GM23338 (cell line): ENCODE measurements at regions not wholly inside any gene's neighbourhood (a gene's known extent, or its start where the extent isn't known, plus 50 kb on each side); places are given as distances from the start of the nearest gene placed in this dataset.

Source experiments
- CREB1 ChIP-seq: fragments of 250-450 bp; sonication (Bioruptor Pico); IDR thresholded peaks from 2 replicates; pipeline ENCODE4 v1.5.0; 2020; ENCODE audit warnings: low read depth, mild to moderate bottlenecking, moderate library complexity
- CTCF ChIP-seq, 2 experiments: fragments of 200-600 bp in 1 of 2; sonication (generic) in 1 of 2; conservative IDR thresholded peaks; 2 replicates each; pipeline versions ENCODE4 v1.5.1 to v1.6.1; 2016 to 2017; ENCODE audit warnings: antibody characterized with exemption in 2 of 2, low read depth in 2 of 2, mild to moderate bottlenecking in 2 of 2, moderate library complexity in 1 of 2
- EZH2 ChIP-seq: fragments of 200-600 bp; sonication (generic); IDR thresholded peaks from one replicate; pipeline ENCODE4 v1.8.0; 2017; ENCODE audit warnings: antibody characterized with exemption, mild to moderate bottlenecking, low read depth; ENCODE audit not compliant: unreplicated experiment
- EZH2phosphoT487 ChIP-seq: fragments of 200-600 bp; sonication (generic); IDR thresholded peaks from one replicate; pipeline ENCODE4 v1.8.1; 2018; ENCODE audit warnings: antibody characterized with exemption; ENCODE audit not compliant: unreplicated experiment
- JUNB ChIP-seq: IDR thresholded peaks from one replicate; pipeline ENCODE4 v1.6.1; 2016; ENCODE audit warnings: antibody characterized with exemption; ENCODE audit not compliant: unreplicated experiment
- NANOG ChIP-seq: IDR thresholded peaks from 2 replicates; pipeline ENCODE4 v1.6.1; 2016; ENCODE audit warnings: antibody characterized with exemption, borderline replicate concordance
- POLR2AphosphoS5 ChIP-seq: IDR thresholded peaks from 2 replicates; pipeline ENCODE4 v1.6.1; 2016; ENCODE audit warnings: antibody characterized with exemption, low read depth
- REST ChIP-seq: IDR thresholded peaks from one replicate; pipeline ENCODE4 v1.6.1; 2018; ENCODE audit warnings: antibody characterized with exemption; ENCODE audit not compliant: unreplicated experiment
- ZNF331 ChIP-seq: fragments of 250-450 bp; sonication (Bioruptor Pico); IDR thresholded peaks from 2 replicates; pipeline ENCODE4 v1.5.0; 2020; ENCODE audit warnings: low read depth, mild to moderate bottlenecking, moderate library complexity
- ZNF462 ChIP-seq: fragments of 250-450 bp; sonication (Bioruptor Pico); IDR thresholded peaks from 2 replicates; pipeline ENCODE4 v1.5.0; 2020; ENCODE audit warnings: mild to moderate bottlenecking, moderate library complexity

- TF ChIP-seq CTCF (conservative IDR thresholded peaks at IDR 0.05; ENCODE audit: low read depth in 2 of 2) (no peak), JUNB (no peak), EZH2phosphoT487 (no peak), EZH2 (no peak), NANOG (no peak), REST (no peak), CREB1 (CRISPR knock-in tag) (no peak), POLR2AphosphoS5 (no peak), ZNF331 (CRISPR knock-in tag) (no peak), ZNF462 (CRISPR knock-in tag) (no peak)
Measured at GRCh38 chr5:160903076-160903475, 51.1 kb upstream of the ATP10B start.
